GM10266 (cell line): ENCODE measurements at regions not wholly inside any gene's neighbourhood (a gene's known extent, or its start where the extent isn't known, plus 50 kb on each side); places are given as distances from the start of the nearest gene placed in this dataset.

Experiments used
- DNase-seq: peaks from one replicate; pipeline ENCODE4 v3.0.0; 2012; ENCODE audit errors: extremely low spot score
- TF ChIP-seq, protein P1 (sequence below): IDR thresholded peaks from 2 replicates; pipeline ENCODE4 v1.5.1; 2012; ENCODE audit warnings: mild to moderate bottlenecking, low read depth; ENCODE audit not compliant: control insufficient read depth, insufficient read depth; ENCODE audit errors: missing control alignments

DNA sequence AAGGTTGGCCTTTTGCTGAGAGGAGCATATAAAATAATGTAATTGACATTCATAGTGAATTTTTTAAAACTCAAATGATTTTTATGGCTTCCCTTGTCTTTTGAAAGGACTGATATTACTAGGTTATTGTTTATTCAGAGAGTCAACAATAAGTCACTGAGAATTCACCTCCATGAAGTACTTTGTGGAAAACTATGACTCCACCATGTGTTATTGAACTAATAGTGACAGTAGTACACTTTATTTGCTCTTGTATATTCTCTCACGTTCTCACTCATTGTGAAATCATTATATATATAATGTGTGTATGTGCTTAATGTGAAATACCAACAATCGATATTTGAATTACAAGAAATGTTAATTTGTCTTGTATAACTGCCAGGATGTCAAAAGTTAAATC lies 267.4 kb upstream of the CCDC179 start:
- DNase-seq, result no peak
- TF ChIP-seq, protein P1, sequence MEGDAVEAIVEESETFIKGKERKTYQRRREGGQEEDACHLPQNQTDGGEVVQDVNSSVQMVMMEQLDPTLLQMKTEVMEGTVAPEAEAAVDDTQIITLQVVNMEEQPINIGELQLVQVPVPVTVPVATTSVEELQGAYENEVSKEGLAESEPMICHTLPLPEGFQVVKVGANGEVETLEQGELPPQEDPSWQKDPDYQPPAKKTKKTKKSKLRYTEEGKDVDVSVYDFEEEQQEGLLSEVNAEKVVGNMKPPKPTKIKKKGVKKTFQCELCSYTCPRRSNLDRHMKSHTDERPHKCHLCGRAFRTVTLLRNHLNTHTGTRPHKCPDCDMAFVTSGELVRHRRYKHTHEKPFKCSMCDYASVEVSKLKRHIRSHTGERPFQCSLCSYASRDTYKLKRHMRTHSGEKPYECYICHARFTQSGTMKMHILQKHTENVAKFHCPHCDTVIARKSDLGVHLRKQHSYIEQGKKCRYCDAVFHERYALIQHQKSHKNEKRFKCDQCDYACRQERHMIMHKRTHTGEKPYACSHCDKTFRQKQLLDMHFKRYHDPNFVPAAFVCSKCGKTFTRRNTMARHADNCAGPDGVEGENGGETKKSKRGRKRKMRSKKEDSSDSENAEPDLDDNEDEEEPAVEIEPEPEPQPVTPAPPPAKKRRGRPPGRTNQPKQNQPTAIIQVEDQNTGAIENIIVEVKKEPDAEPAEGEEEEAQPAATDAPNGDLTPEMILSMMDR, result no peak

DNA sequence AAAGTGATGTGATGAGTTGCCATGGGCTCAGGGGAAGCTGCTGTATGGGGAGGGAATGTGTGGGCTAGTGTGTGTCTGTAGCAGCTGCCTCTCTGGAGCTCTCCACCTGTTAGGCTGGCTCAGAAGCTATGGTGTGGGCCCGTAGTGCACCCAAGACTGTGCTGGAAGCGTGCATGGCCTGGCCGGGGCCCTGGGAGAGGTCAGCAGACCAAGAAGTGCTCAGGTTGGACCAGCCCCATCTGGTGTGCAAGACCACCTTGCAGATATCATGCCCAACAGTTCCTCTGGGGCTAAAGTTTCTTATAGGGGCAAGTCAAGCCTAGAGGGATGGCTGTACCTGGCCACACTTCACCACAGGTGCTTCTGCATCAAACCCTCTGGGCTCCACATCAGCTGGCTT lies 274.4 kb upstream of the CCDC179 start:
- TF ChIP-seq, protein P1, result no peak

DNA sequence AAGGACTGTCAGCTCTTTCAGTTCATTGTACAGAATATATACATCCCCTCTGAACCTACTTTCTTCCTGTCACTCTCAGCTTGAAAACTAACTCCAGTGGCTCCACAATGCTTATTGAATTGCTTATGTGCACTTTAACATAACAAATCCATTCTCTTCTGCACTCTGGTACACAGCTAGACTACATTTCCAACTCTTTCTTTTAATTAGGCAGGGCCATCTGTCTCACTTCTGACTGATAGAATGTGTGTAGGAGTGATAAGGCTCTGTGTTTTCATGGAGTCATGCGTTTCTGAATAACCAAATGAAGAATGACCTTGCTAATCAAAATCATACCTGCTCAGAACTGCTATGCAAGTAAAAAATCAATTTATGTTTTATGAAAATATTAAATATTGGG lies 278.5 kb upstream of the CCDC179 start:
- no peak for DNase-seq
- TF ChIP-seq, protein P1, result no peak

More for the DNA sequence above, 274.4 kb upstream of the CCDC179 start:
- no peak for DNase-seq

DNA sequence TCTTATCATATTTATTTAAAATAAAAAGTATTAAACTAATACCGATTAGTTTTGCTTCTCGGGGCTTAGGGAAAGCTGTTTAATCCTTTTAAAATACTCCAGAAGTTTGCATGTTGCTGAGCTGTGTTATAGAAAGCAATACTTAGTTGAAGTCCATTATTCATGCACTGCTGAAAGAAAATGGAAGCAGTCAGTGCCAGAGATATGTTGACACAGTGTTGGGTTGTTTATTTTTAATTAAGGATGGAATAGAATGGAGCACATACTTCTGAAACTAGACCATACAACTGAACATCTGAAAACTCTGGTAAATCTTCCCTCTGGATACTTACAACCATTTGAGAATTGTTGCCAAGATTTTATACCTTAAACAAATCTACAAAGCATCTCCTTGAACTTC lies 282.7 kb upstream of the CCDC179 start:
- TF ChIP-seq, protein P1, result no peak
- no peak for DNase-seq

DNA sequence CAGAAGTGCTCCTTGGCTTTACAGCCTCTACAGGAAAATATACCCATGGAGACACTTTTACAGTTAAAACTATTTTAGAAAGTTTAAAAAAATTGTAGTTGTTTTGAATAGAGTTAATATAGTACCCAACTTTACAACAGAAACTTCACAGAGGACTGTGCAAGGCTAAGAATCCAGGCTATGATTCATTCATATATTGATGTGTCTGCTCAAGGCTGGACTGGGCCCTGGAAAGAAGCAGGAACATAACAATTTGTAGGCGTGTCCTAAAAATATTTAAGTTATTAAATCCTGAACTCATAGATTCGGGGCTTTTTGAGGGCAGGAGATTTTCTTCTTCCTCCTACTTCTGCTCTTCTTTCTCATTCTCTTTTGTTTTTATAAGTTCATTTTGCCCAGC lies 291.5 kb upstream of the CCDC179 start:
- no peak for DNase-seq
- TF ChIP-seq, protein P1, result no peak

DNA sequence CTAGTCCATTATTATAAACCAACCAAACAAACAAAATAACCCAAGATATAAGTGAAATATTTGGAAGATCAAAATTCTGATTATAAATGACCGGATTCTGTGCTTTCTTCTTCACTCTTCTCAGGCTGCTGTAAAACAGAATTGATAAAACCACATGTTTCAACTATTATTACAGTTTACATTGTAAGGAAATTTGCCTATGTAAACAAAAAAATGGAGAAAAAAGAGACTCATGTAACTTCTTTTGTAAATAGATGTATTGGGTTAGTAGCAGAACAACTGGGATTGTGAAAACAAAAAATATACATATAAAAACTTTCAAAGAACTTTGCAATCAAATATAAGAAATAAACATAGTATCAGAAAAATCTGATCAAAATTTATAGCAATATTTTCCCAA lies 295.2 kb upstream of the CCDC179 start:
- TF ChIP-seq, protein P1, result no peak
- no peak for DNase-seq

DNA sequence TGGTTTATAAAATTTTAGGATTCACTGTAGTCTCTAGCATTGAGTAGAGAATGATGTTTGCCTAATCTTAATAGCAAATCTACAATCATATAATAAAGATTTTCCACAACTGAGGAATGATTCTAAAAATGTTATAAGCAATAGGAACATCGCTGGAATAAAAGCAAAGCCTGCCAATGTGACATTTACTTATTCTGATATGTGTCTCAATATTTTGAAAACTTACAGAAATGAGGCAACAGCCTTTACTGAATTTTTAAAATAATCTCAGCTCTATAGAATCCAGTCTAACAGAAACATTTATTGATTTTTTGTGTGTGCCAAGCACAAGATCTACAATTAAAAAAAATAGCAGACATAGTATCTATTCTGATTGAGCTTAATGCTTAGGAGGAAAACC lies 303.7 kb upstream of the CCDC179 start:
- TF ChIP-seq, protein P1, result no peak
- no peak for DNase-seq

DNA sequence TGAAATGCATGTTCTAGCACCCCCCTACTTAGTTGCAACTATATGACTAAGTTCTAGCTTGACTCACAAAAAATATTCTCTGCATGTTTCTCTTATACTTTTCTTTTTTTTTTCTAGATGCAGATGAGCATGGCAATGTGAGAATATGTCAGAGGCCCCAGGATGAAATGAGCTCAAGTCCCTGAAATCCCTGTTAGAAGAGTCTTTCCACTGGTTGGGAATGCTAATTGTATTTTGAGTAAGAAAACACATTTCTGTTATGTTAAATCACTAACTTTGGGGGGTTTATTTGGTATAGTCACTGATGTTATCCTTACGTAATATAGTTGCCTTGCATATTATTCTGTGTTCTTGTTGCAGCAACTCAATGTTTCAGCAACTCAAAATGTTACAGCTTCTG lies 306.1 kb upstream of the CCDC179 start:
- no peak for DNase-seq
- TF ChIP-seq, protein P1, result no peak
